A673 (cell line): ENCODE measurements at regions not wholly inside any gene's neighbourhood (a gene's known extent, or its start where the extent isn't known, plus 50 kb on each side); places are given as distances from the start of the nearest gene placed in this dataset.

Experiments
- BruUV-seq: library from RNA; stranded (reverse); fragments of 400-500 nt; replicated peaks from 2 replicates; lab custom pipeline; 2021; lab: Mats Ljungman, UMichigan
- CTCF ChIA-PET: fragments of 300-600 bp; sonication (Branson Sonifier 250); formaldehyde crosslinking; loops from one replicate; lab custom pipeline; 2022; ENCODE audit warnings: antibody characterized with exemption; lab: Charles Lee
- POLR2A ChIA-PET: fragments of 300-600 bp; sonication (Branson Sonifier 250); formaldehyde crosslinking; loops from one replicate; lab custom pipeline; 2022; ENCODE audit warnings: antibody characterized with exemption; ENCODE audit not compliant: low non-redundant PET; lab: Charles Lee
- DNase-seq: peaks from one replicate; pipeline ENCODE4 v3.0.0-alpha.2; 2015; ENCODE audit warnings: low spot score
- H3K27ac ChIP-seq: fragments of 200-600 bp; sonication (generic); 2 replicates; pipeline ENCODE4 v1.5.1; 2016; ENCODE audit warnings: mixed run types, low read depth, mild to moderate bottlenecking, mixed read lengths, antibody characterized with exemption, low read length; ENCODE audit not compliant: poor library complexity, severe bottlenecking
- H3K27me3 ChIP-seq: fragments of 200-600 bp; sonication (generic); replicated peaks from 2 replicates; pipeline ENCODE4 v1.6.1; 2017; ENCODE audit warnings: mixed run types, low read depth, mild to moderate bottlenecking, mixed read lengths, antibody characterized with exemption, low read length; ENCODE audit not compliant: insufficient read depth, poor library complexity
- H3K36me3 ChIP-seq: fragments of 200-600 bp; sonication (generic); 2 replicates; pipeline ENCODE4 v1.6.1; 2016; ENCODE audit warnings: mixed run types, mild to moderate bottlenecking, mixed read lengths, antibody characterized with exemption, low read length; ENCODE audit not compliant: insufficient read depth, poor library complexity, severe bottlenecking
- H3K4me1 ChIP-seq: fragments of 200-600 bp; sonication (generic); 2 replicates; pipeline ENCODE4 v1.6.1; 2017; ENCODE audit warnings: mixed run types, mild to moderate bottlenecking, mixed read lengths, antibody characterized with exemption, low read length; ENCODE audit not compliant: insufficient read depth, poor library complexity, severe bottlenecking
- H3K4me3 ChIP-seq: fragments of 200-600 bp; sonication (generic); 2 replicates; pipeline ENCODE4 v1.5.1; 2016; ENCODE audit warnings: low read depth, mixed run types, mild to moderate bottlenecking, mixed read lengths, low read length; ENCODE audit not compliant: poor library complexity, severe bottlenecking
- H3K9me3 ChIP-seq: fragments of 200-600 bp; sonication (generic); 2 replicates; pipeline ENCODE4 v1.6.1; 2016; ENCODE audit warnings: mixed run types, low read depth, mild to moderate bottlenecking, mixed read lengths, antibody characterized with exemption, low read length; ENCODE audit not compliant: poor library complexity, severe bottlenecking
- CTCF ChIP-seq: fragments of 300-800, 200-600 bp; sonication (generic); conservative IDR thresholded peaks from 2 replicates; pipeline ENCODE4 v1.5.1; 2017; ENCODE audit warnings: low read depth, mild to moderate bottlenecking, antibody characterized with exemption, low read length, moderate library complexity, mixed read lengths
- EZH2 ChIP-seq: fragments of 200-600 bp; sonication (generic); IDR thresholded peaks from 2 replicates; pipeline ENCODE4 v1.6.1; 2017; ENCODE audit warnings: borderline replicate concordance, low read depth, mild to moderate bottlenecking, mixed read lengths, antibody characterized with exemption, low read length; ENCODE audit not compliant: poor library complexity, severe bottlenecking
- intact Hi-C: fragments of 100-400 bp; cut with micrococcal nuclease; formaldehyde crosslinking; loops from one replicate; pipeline ENCODE4 v1.10.0; 2022; ENCODE audit not compliant: unreplicated experiment

- TF ChIP-seq EZH2 = no peak
- TF ChIP-seq CTCF = no peak
- DNase-seq = no peak
- Histone ChIP-seq H3K27me3 (no peaks in the 10 kb centered on the region), H3K4me3 (no peak overlapping the region), H3K36me3 (no peaks in the 10 kb centered on the region), H3K4me1 (no peaks in the 10 kb centered on the region), H3K27ac (no peak overlapping the region), H3K9me3 (no peaks in the 10 kb centered on the region)
- no TSS peak for BruUV-seq
- ChIA-PET POLR2A (no interaction called here), CTCF (interaction anchor here (1.2 kb wide), 1 partner anchor 242 kb away, joined by 7 read pairs; no protein-coding TSS in a partner anchor)
- intact Hi-C loops = loop anchor here (1.0 to 10.0 kb wide), 4 partner anchors 242 to 930 kb away; no protein-coding TSS in a partner anchor
Measured at GRCh38 chr5:103474677-103475076, 87.9 kb downstream of the NUDT12 start.

- no peak overlapping the region for H3K4me3 ChIP-seq
- CTCF ChIA-PET = no interaction called here
- no peak for DNase-seq
- POLR2A ChIA-PET = no interaction called here
- no peaks in the 10 kb centered on the region for H3K36me3 ChIP-seq
- H3K27me3 ChIP-seq = no peaks in the 10 kb centered on the region
- no TSS peak for BruUV-seq
- no peaks in the 10 kb centered on the region for H3K4me1 ChIP-seq
- H3K9me3 ChIP-seq = no peaks in the 10 kb centered on the region
- TF ChIP-seq EZH2 = no peak
- no peak for TF ChIP-seq CTCF
- intact Hi-C loops = loop anchor here (10.0 kb wide), 3 partner anchors 339 to 929 kb away; no protein-coding TSS in a partner anchor
- no peak overlapping the region for H3K27ac ChIP-seq
Measured at GRCh38 chr5:103473725-103474124, 88.9 kb downstream of the NUDT12 start.

- no peaks in the 10 kb centered on the region for H3K27me3 ChIP-seq
- TF ChIP-seq CTCF (no peak), EZH2 (no peak)
- H3K4me3 ChIP-seq = no peak overlapping the region
- no peaks in the 10 kb centered on the region for H3K4me1 ChIP-seq
- DNase-seq = no peak
- H3K27ac ChIP-seq = no peak overlapping the region
- H3K36me3 ChIP-seq = no peaks in the 10 kb centered on the region
- ChIA-PET CTCF (no interaction called here), POLR2A (no interaction called here)
- no peaks in the 10 kb centered on the region for H3K9me3 ChIP-seq
- intact Hi-C loops = loop anchor here (10.0 kb wide), 3 partner anchors 338 to 928 kb away; no protein-coding TSS in a partner anchor
- no TSS peak for BruUV-seq
Measured at GRCh38 chr5:103472830-103473229, 89.8 kb downstream of the NUDT12 start.
